Activated CD4-positive, alpha-beta T cell treated with anti-CD3 and anti-CD28 coated beads for 36 hours (primary cell): ENCODE measurements at regions not wholly inside any gene's neighbourhood (a gene's known extent, or its start where the extent isn't known, plus 50 kb on each side); places are given as distances from the start of the nearest gene placed in this dataset.

Source experiments
- ATAC-seq: fragments of 200-7000 bp; cut with Tn5 transposase; one replicate; pipeline ENCODE4 v1.10.0; 2021; ENCODE audit warnings: mild to moderate bottlenecking, moderate library complexity
- CTCF ChIA-PET: fragments of 350-600 bp; sonication (Branson Sonifier 250); formaldehyde crosslinking; loops from one replicate; lab custom pipeline; 2021; ENCODE audit warnings: antibody characterized with exemption; lab: Charles Lee
- POLR2A ChIA-PET: fragments of 350-600 bp; sonication (Branson Sonifier 250); formaldehyde crosslinking; loops from one replicate; lab custom pipeline; 2021; ENCODE audit warnings: antibody characterized with exemption, inconsistent platforms; lab: Charles Lee
- DNase-seq: peaks from one replicate; pipeline ENCODE4 v3.0.0-alpha.2; 2020
- H3K27ac Mint-ChIP-seq: one replicate; pipeline ENCODE4 v1.8.0; 2021; ENCODE audit warnings: mixed read lengths
- H3K27me3 Mint-ChIP-seq: one replicate; pipeline ENCODE4 v1.8.0; 2021; ENCODE audit warnings: mixed read lengths
- H3K36me3 Mint-ChIP-seq: one replicate; pipeline ENCODE4 v1.8.0; 2021; ENCODE audit warnings: low read depth, mixed read lengths
- H3K4me1 Mint-ChIP-seq: one replicate; pipeline ENCODE4 v1.8.0; 2021; ENCODE audit warnings: mixed read lengths
- H3K4me3 Mint-ChIP-seq: one replicate; pipeline ENCODE4 v1.8.0; 2021; ENCODE audit warnings: mild to moderate bottlenecking, moderate library complexity, mixed read lengths
- H3K9me3 Mint-ChIP-seq: one replicate; pipeline ENCODE4 v1.8.0; 2021; ENCODE audit warnings: low read depth, mixed read lengths
- intact Hi-C, 2 experiments: fragments of 100-400 bp; cut with DNase I in 1 of 2; cut with micrococcal nuclease in 1 of 2; formaldehyde crosslinking; loops; one replicate each; pipeline versions ENCODE4 v1.14.2 to v1.15.1; 2022 to 2024; cut with DNase I, micrococcal nuclease

DNA sequence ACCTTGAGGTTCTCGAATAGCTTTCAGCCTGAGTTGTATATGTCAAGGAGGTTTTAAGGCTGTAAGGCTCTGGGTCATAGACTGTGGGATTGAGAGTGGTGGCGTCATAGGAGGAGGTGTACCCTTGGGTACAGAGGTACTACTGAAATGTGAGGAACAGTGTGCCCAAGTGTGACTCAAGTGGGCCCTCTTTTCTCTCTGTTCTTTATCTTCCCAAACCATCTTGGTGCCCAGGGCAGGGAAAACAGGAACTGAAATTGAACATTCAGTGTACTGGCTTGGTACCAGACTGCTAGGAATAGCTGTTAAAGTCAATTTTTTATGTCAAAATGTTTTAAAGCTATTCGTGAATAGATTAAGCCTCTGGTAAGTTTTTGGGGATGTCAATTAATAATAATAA lies 136.2 kb upstream of the RPS6KA3 start:
- H3K9me3 Mint-ChIP-seq, result no peaks in the 10 kb centered on the region

DNA sequence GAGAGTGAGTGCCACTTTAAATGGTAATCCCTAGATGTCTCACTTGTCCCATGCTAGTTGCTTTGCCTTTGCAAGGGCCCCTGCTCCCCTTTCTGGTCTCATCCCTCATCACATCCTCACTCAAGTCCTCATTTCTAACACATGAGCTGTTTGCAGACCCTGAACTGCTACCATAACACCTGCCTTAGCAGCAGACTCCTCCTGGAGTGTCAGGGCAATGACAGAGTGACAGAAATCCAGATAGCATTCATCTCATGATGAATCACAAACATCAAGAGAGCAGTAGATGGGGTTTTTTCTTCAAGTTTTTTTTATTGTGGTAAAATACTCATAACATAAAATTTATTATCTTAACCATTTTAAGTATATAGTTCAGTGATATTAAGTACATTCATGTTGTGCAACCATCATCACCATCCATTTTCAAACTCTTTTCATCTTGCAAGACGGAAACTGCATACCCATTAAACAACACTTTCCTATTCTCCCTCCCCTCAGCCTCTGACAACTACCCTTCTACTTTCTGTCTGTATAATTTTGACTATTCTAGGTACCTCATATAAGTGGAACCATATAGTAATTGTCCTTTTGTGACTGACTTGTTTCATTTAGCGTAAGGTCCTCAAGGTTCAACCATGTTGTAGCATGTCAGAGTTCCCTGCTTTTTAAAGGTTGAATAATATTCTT lies 133.2 kb upstream of the RPS6KA3 start:
- ChIA-PET POLR2A (interaction anchor here (0.6 to 1.0 kb wide), 2 partner anchors 18 to 174 kb away, joined by 4 to 8 read pairs; no protein-coding TSS in a partner anchor), CTCF (interaction anchor here (1.0 to 1.3 kb wide), 2 partner anchors 13 to 116 kb away, joined by 3 to 4 read pairs; no protein-coding TSS in a partner anchor)
- DNase-seq (peak; percentile 25), ATAC-seq (peak; percentile 96)
- Mint-ChIP-seq H3K27me3 (no peaks in the 10 kb centered on the region), H3K27ac (no peak overlapping the region), H3K36me3 (no peaks in the 10 kb centered on the region), H3K4me3 (no peak overlapping the region), H3K4me1 (peaks cover 19% of the 10 kb centered on the region), H3K9me3 (no peaks in the 10 kb centered on the region)
- intact Hi-C loops, result loop anchor here in 1 of 2 experiments (2.0 kb wide), 1 partner anchor 79 kb away; no protein-coding TSS in a partner anchor

More for the DNA sequence above, 136.2 kb upstream of the RPS6KA3 start:
- ATAC-seq, result no peak
- CTCF ChIA-PET, result interaction anchor here (3.1 kb wide), 1 partner anchor 11 kb away, joined by 12 read pairs; no protein-coding TSS in a partner anchor
- Mint-ChIP-seq H3K27ac (no peak overlapping the region), H3K27me3 (no peaks in the 10 kb centered on the region), H3K4me1 (peaks cover 16% of the 10 kb centered on the region), H3K36me3 (no peaks in the 10 kb centered on the region), H3K4me3 (no peak overlapping the region)
- DNase-seq, result no peak
- intact Hi-C loops, result no loop called here
- POLR2A ChIA-PET, result no interaction called here

DNA sequence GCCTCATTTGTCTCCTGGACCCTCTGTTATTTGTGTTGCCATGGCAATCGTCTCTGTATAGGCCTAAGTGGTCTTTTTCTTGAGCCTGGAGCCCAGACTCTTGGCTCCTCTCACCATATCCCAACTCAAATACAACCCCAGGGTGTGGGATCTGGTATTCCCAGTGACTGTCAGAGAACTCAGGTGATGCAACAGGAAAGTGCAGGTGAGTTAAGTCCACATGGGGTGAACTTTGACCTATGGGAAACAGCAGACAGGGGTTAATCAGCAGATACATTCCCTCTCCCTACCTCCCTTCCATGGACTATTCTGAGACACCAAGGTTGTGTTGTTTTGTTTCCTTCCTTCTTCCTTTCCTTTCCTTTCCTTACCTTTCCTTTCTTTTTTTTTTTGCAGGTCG lies 130.9 kb upstream of the RPS6KA3 start:
- POLR2A ChIA-PET, result no interaction called here

DNA sequence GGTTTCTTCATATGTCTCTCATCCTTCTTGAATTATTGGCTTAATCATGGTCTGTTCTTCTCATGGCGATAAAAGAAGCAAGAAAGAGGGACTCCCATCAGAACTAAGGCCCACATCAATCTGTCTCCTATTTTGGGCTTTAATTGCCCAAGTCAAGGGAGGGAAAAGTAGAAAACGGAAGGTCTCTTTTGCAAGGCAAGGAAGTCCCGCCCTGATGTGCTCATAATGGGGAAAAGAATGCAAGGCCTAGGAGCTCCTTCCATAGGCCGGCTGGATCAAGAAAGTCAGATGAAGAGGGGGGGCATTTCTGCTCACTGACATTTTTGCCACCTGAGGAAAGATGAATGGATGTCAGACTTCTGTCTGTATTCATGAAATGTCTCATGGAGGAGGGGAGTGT lies 127.7 kb upstream of the RPS6KA3 start:
- Mint-ChIP-seq H3K27me3 (no peaks in the 10 kb centered on the region), H3K4me1 (peaks cover 13% of the 10 kb centered on the region), H3K9me3 (no peaks in the 10 kb centered on the region), H3K4me3 (no peak overlapping the region), H3K27ac (no peak overlapping the region), H3K36me3 (no peaks in the 10 kb centered on the region)
- intact Hi-C loops, result no loop called here
- CTCF ChIA-PET, result no interaction called here
- POLR2A ChIA-PET, result no interaction called here
- ATAC-seq (no peak), DNase-seq (no peak)

More for the DNA sequence above, 130.9 kb upstream of the RPS6KA3 start:
- CTCF ChIA-PET, result no interaction called here
- no peak overlapping the region for H3K4me3 Mint-ChIP-seq
- H3K4me1 Mint-ChIP-seq, result peaks cover 22% of the 10 kb centered on the region
- intact Hi-C loops, result no loop called here
- no peak for DNase-seq
- H3K27ac Mint-ChIP-seq, result no peak overlapping the region
- no peak for ATAC-seq
- H3K36me3 Mint-ChIP-seq, result no peaks in the 10 kb centered on the region
- H3K9me3 Mint-ChIP-seq, result no peaks in the 10 kb centered on the region
- H3K27me3 Mint-ChIP-seq, result no peaks in the 10 kb centered on the region

DNA sequence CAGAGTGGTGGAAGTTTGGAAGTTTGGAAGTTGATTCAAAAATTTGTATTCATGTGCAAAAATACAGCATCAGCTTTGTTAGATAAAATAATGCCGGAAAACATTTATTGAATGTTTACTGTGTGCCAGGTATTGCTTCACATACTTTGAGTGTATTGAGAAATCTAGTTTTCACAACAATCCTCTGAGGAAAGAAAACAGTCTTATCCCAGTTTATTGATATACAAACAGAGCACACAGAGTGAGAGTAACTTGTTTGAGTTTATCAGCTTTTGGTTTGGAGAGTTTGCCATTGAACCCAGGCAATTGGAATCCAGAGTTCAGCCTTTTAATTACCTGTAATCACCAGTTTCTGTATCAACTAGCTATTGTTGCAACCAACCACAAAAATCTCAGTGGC lies 127.2 kb upstream of the RPS6KA3 start:
- DNase-seq (no peak), ATAC-seq (no peak)
- Mint-ChIP-seq H3K9me3 (no peaks in the 10 kb centered on the region), H3K4me1 (peaks cover 8% of the 10 kb centered on the region), H3K27ac (no peak overlapping the region), H3K4me3 (no peak overlapping the region), H3K27me3 (no peaks in the 10 kb centered on the region), H3K36me3 (no peaks in the 10 kb centered on the region)
- intact Hi-C loops, result no loop called here
- POLR2A ChIA-PET, result no interaction called here
- CTCF ChIA-PET, result no interaction called here

DNA sequence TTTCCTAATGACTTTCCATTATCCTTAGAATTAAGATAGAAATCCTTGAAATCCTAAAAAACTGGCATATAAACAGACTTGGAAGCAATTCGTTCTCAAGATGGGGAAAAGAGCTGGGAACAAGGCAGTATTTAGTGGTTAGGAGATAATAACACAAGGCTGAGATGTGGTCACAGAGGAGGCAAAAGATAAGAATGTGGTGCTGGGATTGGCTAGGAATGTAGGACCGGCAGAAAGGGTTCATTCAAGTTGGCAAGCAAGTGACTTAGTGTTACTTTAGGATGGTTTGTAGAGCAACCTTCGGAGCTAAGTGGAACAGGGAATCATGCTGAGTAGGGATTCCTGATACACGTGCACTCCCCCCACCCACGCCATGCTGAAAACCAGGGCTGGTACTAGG lies 121.9 kb upstream of the RPS6KA3 start:
- Mint-ChIP-seq H3K9me3 (no peaks in the 10 kb centered on the region), H3K4me1 (no peaks in the 10 kb centered on the region), H3K27ac (no peak overlapping the region), H3K27me3 (no peaks in the 10 kb centered on the region), H3K4me3 (no peak overlapping the region), H3K36me3 (no peaks in the 10 kb centered on the region)
- ChIA-PET POLR2A (no interaction called here), CTCF (no interaction called here)
- no peak for DNase-seq
- ATAC-seq, result no peak
- intact Hi-C loops, result loop anchor here in 1 of 2 experiments (10.0 kb wide), 1 partner anchor 46 kb away; no protein-coding TSS in a partner anchor

DNA sequence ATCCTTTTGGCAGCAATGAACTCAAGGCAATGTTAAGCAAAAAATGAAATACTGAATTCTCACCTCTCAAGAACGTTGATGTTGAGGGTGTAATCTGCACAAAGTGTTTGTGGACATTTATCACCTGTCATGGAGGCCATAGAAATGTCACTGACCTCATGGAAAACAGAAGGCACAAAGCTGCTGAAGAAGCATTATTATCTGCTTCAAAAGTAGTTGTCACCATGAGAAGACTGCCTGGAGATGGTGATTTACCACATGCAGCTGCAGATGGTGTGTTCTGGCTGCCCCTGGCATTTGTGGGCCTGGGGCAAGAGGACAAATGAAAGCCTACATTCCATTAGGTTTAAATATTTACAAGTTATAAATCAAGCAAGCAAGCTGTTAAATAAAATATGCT lies 116.8 kb upstream of the RPS6KA3 start:
- H3K27me3 Mint-ChIP-seq, result no peaks in the 10 kb centered on the region
- H3K4me3 Mint-ChIP-seq, result no peak overlapping the region
- ChIA-PET POLR2A (no interaction called here), CTCF (no interaction called here)
- ATAC-seq, result no peak
- no peaks in the 10 kb centered on the region for H3K9me3 Mint-ChIP-seq
- DNase-seq, result no peak
- H3K27ac Mint-ChIP-seq, result no peak overlapping the region
- H3K4me1 Mint-ChIP-seq, result peaks cover 17% of the 10 kb centered on the region
- no peaks in the 10 kb centered on the region for H3K36me3 Mint-ChIP-seq
- intact Hi-C loops, result loop anchor here (2.0 to 10.0 kb wide), 2 partner anchors 51 to 59 kb away; no protein-coding TSS in a partner anchor

DNA sequence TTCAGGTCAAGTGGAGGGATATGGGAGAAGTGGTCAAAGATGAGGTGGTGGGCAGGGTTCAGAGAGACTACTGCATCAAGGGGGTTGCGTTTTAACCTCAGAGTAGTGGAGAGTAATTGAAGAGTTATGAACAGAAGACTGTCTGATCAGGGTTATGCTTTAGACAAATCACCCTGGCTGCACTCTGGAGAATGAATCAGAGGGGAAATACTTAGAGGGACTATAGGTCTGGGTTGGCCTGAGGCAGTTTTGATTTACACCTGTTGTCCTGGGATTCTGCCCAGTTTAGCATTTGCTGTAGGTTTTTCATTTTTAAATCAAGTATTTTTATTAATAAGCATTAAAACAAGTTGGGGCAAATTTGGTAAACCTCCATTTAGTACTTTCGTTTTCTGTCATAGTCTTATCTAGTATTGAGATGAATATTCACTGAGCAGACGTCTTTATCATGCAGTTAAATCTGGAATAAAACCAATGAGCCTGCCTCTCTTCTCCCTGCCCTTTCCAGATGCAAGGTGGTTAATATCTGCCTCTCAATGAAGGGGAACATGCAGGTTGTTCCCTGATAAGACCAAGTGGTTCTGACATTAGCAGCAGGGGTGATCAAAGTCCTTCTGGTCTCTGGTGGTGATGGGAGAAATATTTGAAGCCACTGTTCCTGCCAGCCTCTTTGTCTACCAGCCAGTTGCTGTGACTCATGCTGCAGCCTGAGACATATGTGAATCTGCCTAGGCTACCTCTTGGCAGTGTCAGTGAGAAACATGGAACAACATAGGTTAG lies 116.0 kb upstream of the RPS6KA3 start:
- POLR2A ChIA-PET, result no interaction called here
- DNase-seq, result peak; percentile 49
- intact Hi-C loops, result loop anchor here (2.0 to 10.0 kb wide), 2 partner anchors 52 to 60 kb away; no protein-coding TSS in a partner anchor
- Mint-ChIP-seq H3K36me3 (no peaks in the 10 kb centered on the region), H3K27ac (no peak overlapping the region), H3K27me3 (no peaks in the 10 kb centered on the region), H3K4me3 (no peak overlapping the region), H3K4me1 (peaks cover 22% of the 10 kb centered on the region), H3K9me3 (no peaks in the 10 kb centered on the region)
- peak; percentile 59 for ATAC-seq
- CTCF ChIA-PET, result no interaction called here

DNA sequence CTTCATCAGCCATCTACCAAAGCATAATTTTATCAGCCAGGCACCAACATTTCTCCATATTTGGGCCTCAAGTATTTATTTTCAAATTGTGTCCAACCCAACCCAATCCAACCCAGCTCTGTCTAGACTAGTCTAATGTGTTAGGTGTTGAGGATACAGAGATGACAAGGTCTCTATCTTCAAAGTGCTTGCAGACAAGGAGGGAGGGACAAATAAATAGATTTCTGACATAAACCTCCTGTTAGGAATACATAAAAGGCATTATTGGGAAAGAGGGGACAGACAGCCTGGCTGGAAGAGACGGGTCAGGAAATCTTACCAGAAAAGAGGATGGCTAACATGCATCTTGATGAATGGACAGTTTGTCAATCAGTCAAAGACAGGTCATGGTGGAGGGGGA lies 115.4 kb upstream of the RPS6KA3 start:
- no peak for ATAC-seq
- Mint-ChIP-seq H3K9me3 (no peaks in the 10 kb centered on the region), H3K4me3 (no peak overlapping the region), H3K4me1 (peaks cover 25% of the 10 kb centered on the region), H3K36me3 (no peaks in the 10 kb centered on the region), H3K27ac (no peak overlapping the region), H3K27me3 (no peaks in the 10 kb centered on the region)
- ChIA-PET POLR2A (no interaction called here), CTCF (no interaction called here)
- intact Hi-C loops, result loop anchor here (2.0 to 10.0 kb wide), 2 partner anchors 53 to 61 kb away; no protein-coding TSS in a partner anchor
- DNase-seq, result no peak

DNA sequence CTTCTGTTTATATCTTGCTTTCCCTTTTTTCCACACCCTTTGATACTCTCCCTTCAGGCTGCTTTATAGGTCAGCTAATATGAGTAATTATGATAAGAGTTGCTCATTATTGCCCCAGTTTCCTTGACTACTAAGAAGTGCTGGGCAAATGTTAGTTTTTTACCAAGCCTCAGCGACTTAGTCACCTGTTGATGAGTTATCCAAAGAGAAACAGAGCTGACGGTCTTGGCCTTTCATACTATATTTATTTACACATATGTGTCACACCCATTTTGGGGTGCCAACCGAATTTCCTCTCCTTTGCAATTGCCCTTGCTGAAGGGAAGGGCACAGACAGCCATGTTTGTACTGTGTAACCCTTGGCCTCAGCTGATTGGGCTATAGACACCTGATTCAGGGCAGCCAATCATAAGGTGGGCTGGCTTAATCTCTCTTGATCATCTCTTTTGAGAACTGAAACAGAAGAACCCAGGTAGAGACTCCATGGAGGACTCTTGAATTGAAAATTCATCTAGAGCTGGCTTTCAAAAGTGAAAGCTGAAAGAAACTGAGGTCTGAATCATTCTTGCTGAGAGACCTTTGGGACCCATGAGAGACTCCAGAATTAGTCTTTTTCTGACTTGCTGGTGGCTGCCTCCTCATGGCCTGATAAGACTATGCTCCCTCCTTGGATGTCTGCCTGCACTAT lies 111.7 kb upstream of the RPS6KA3 start:
- Mint-ChIP-seq H3K27ac (peak overlapping the region; percentile 85), H3K36me3 (no peaks in the 10 kb centered on the region), H3K9me3 (no peaks in the 10 kb centered on the region), H3K4me1 (peaks cover 32% of the 10 kb centered on the region), H3K4me3 (peak overlapping the region; percentile 19), H3K27me3 (no peaks in the 10 kb centered on the region)
- peak; percentile 81 for ATAC-seq
- ChIA-PET CTCF (interaction anchor here (0.6 to 1.5 kb wide), 2 partner anchors 124 to 126 kb away, joined by 3 to 4 read pairs; no protein-coding TSS in a partner anchor), POLR2A (interaction anchor here (0.7 to 1.4 kb wide), 4 partner anchors 25 to 237 kb away, joined by 3 read pairs; partner anchors contain the start of gene EIF1AX)
- peak; percentile 59 for DNase-seq
- intact Hi-C loops, result loop anchor here (1.0 to 2.0 kb wide), 7 partner anchors 25 to 197 kb away; partner anchors contain the start of gene RPS6KA3 (in 1 of the 2)

DNA sequence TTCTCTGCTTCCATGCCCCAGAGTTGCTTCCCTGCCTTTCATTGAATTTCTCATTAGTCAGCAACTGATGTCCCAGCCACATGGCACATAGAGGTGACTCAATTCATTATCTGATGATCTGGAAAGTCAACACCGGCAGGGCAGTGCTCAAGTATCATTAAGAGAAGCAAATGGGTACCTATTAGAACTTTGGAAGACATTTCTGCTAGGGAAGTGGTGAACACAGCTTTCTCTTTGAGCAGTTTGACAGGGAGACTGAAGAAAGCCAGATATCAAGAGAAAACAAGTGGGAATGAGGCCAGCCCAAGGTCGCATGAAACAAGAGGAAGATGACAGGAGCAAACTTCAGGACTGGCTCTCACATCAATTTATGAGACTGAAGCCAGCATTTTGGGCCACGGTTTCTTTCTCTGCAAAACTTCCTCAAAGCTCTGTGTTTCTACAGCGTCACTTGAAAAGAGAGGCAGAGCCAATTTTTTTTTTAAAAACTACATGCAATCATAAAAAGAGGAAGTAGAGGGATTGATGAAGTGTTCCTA lies 108.3 kb upstream of the RPS6KA3 start:
- ChIA-PET CTCF (interaction anchor here (1.3 kb wide), 1 partner anchor 122 kb away, joined by 3 read pairs; no protein-coding TSS in a partner anchor), POLR2A (no interaction called here)
- DNase-seq (no peak), ATAC-seq (no peak)
- H3K27me3 Mint-ChIP-seq, result no peaks in the 10 kb centered on the region
- H3K4me1 Mint-ChIP-seq, result peaks cover 19% of the 10 kb centered on the region
- no peak overlapping the region for H3K27ac Mint-ChIP-seq
- intact Hi-C loops, result no loop called here
- H3K4me3 Mint-ChIP-seq, result no peak overlapping the region
- no peaks in the 10 kb centered on the region for H3K9me3 Mint-ChIP-seq
- H3K36me3 Mint-ChIP-seq, result no peaks in the 10 kb centered on the region
